Gastroesophageal sphincter (tissue), 4 donors: ENCODE measurements at regions not wholly inside any gene's neighbourhood (a gene's known extent, or its start where the extent isn't known, plus 50 kb on each side); places are given as distances from the start of the nearest gene placed in this dataset.

Experiments
- ATAC-seq: fragments of 150-250 bp; one replicate; pipeline ENCODE4 v1.9.1; 2016; ENCODE audit warnings: mild to moderate bottlenecking, moderate library complexity
- H3K27ac ChIP-seq, 4 donors: fragments of 200-600 bp; sonication (generic) in 3 of 4; 1 replicate in 3 of 4; 2 replicates in 1 of 4; pipeline ENCODE4 v1.5.1; 2016 to 2019
- H3K27me3 ChIP-seq: fragments of 200-600 bp; sonication (generic); one replicate; pipeline ENCODE4 v1.5.1; 2019
- H3K36me3 ChIP-seq, 2 donors: fragments of 200-600 bp; sonication (generic); one replicate each; pipeline ENCODE4 v1.5.1; 2019; ENCODE audit warnings: control low read depth in 1 of 2
- H3K4me1 ChIP-seq, 3 donors: fragments of 200-600 bp; sonication (generic); 1 replicate in 2 of 3; 2 replicates in 1 of 3; pipeline ENCODE4 v1.5.1; 2016 to 2019; ENCODE audit warnings: control low read depth in 2 of 3
- H3K4me3 ChIP-seq, 2 donors: fragments of 200-600 bp; sonication (generic); one replicate each; pipeline ENCODE4 v1.5.1; 2019; ENCODE audit warnings: mild to moderate bottlenecking in 1 of 2, moderate library complexity in 1 of 2
- H3K9me3 ChIP-seq, 3 donors: fragments of 200-600 bp; sonication (generic); one replicate each; pipeline ENCODE4 v1.5.1; 2017 to 2019; ENCODE audit warnings: control low read depth in 2 of 3
- EP300 ChIP-seq: sonication (generic); formaldehyde crosslinking; IDR thresholded peaks from one replicate; pipeline ENCODE4 v1.6.1; 2017; ENCODE audit warnings: antibody characterized with exemption, mild to moderate bottlenecking
- POLR2A ChIP-seq, 2 donors: fragments of 450-650 bp; IDR thresholded peaks; one replicate each; pipeline ENCODE4 v1.6.1; 2017; ENCODE audit warnings: antibody characterized with exemption in 2 of 2, mild to moderate bottlenecking in 2 of 2, moderate library complexity in 1 of 2
- POLR2AphosphoS5 ChIP-seq: sonication (generic); formaldehyde crosslinking; IDR thresholded peaks from one replicate; pipeline ENCODE4 v1.6.1; 2017; ENCODE audit warnings: antibody characterized with exemption
- WGBS, 2 donors: methylation state at CpG; one replicate each; pipeline ENCODE4 v1.1.5; 2018; ENCODE audit warnings: low coverage in 1 of 2; 5-methylcytosine and 5-hydroxymethylcytosine counted together
- TF ChIP-seq, protein P1 (sequence below), 4 experiments: fragments of 200-600 bp in 2 of 4; fragments of 450-650 bp in 2 of 4; sonication (generic) in 1 of 4; IDR thresholded peaks; one replicate each; pipeline ENCODE4 v1.5.1; 2017 to 2019; ENCODE audit warnings: antibody characterized with exemption in 4 of 4, mild to moderate bottlenecking in 2 of 4, moderate library complexity in 2 of 4

DNA sequence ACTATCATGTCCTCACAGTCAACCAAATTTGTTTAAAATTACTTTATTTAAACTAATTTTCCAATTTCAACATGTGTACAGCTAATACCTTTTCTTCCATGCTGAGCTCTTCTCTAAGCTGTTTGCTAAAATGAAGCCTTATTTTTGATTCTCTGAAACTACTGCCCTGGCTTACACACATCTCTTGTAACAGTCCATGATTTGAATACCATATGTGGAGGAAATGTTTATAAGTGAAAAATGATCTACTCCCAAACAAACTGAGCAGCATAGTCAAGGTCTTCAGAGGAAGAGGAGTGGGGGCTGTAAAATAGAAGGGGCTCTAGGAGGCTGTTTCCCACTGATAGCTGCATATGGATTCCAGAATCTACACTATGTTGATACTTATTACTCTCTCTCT, 188.7 kb downstream of the ANKRD50 start:
- no peak overlapping the region for H3K4me3 ChIP-seq
- H3K36me3 ChIP-seq = no peaks in the 10 kb centered on the region
- H3K4me1 ChIP-seq = no peaks in the 10 kb centered on the region
- H3K27ac ChIP-seq = no peak overlapping the region
- no peak for ATAC-seq
- no peaks in the 10 kb centered on the region for H3K9me3 ChIP-seq
- TF ChIP-seq, protein P1, sequence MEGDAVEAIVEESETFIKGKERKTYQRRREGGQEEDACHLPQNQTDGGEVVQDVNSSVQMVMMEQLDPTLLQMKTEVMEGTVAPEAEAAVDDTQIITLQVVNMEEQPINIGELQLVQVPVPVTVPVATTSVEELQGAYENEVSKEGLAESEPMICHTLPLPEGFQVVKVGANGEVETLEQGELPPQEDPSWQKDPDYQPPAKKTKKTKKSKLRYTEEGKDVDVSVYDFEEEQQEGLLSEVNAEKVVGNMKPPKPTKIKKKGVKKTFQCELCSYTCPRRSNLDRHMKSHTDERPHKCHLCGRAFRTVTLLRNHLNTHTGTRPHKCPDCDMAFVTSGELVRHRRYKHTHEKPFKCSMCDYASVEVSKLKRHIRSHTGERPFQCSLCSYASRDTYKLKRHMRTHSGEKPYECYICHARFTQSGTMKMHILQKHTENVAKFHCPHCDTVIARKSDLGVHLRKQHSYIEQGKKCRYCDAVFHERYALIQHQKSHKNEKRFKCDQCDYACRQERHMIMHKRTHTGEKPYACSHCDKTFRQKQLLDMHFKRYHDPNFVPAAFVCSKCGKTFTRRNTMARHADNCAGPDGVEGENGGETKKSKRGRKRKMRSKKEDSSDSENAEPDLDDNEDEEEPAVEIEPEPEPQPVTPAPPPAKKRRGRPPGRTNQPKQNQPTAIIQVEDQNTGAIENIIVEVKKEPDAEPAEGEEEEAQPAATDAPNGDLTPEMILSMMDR (IDR thresholded peaks at IDR 0.05) = no peak
- TF ChIP-seq POLR2A (IDR thresholded peaks at IDR 0.05) (no peak), POLR2AphosphoS5 (no peak), EP300 (no peak)
- no peaks in the 10 kb centered on the region for H3K27me3 ChIP-seq

DNA sequence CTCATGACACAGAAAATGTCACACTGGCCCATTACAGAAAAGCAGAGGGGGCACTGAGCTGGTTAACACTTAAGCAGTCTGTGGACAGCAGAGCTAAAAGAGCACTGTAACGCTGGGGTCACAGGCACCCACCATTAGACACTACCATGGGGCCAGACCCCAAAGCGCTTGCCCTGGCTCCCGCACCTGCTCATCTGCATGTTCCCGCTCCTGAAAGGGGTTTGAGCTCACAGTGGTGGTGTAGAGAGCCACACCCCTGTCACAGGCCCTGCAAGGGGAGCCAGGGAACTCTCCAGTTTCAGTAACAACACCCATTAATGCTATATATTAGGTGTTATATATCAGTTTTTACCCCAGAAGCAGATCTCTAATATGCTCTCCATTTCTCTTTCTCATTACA, 187.0 kb downstream of the ANKRD50 start:
- ATAC-seq = no peak
- Histone ChIP-seq H3K9me3 (no peaks in the 10 kb centered on the region), H3K27ac (no peak overlapping the region), H3K27me3 (no peaks in the 10 kb centered on the region), H3K4me3 (no peak overlapping the region), H3K4me1 (no peaks in the 10 kb centered on the region), H3K36me3 (no peaks in the 10 kb centered on the region)
- TF ChIP-seq EP300 (no peak), POLR2AphosphoS5 (no peak), POLR2A (IDR thresholded peaks at IDR 0.05) (no peak)
- TF ChIP-seq, protein P1 (IDR thresholded peaks at IDR 0.05) = no peak
- 91 to 100% methylated on average over 3 to 4 of the region's 4 CpGs for WGBS, 2 donors

DNA sequence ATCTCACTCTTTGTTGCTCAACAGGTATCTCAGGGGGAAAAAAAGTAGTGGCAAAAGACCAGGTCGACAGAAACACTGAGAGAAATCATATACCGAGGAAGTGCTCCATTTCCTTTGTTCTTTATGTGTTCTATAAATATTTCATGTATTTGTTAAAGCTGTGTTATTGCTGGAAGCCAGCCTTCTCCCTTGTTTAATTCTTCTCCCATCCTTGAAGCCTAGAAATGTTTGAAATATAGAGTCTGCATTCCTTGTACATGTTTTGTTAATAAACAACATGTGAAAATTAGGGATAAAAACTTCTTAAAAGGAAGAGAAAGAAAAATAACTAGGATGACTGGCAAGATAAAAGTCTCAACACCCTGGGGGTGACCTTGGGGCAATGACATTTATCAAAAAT, 186.2 kb downstream of the ANKRD50 start:
- Histone ChIP-seq H3K27ac (no peak overlapping the region), H3K4me3 (no peak overlapping the region), H3K36me3 (no peaks in the 10 kb centered on the region), H3K9me3 (no peaks in the 10 kb centered on the region), H3K27me3 (no peaks in the 10 kb centered on the region), H3K4me1 (no peaks in the 10 kb centered on the region)
- 0 to 9% methylated on average over 2 of the region's 2 CpGs for WGBS, 2 donors
- TF ChIP-seq POLR2AphosphoS5 (no peak), EP300 (no peak), POLR2A (IDR thresholded peaks at IDR 0.05) (no peak)
- TF ChIP-seq, protein P1 (IDR thresholded peaks at IDR 0.05) = no peak
- ATAC-seq = no peak

DNA sequence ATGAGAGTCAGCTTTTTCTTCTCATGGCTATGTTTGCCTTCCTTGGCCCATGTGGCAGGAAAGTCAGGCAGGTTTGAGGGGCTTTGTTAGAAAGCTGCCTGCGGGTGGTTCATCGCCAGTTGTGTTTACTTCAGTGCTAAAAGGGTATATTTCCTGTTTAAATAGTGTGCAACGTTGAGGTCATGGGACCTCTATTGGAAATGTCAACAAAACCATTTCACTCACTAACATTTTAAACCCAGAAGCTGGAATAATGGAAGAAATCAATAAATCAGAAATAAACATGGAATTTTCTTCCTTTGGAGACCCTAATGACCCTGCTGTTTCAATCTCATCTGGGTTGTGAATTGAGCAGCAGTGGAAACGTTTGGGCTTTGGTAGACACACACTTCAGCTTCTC, 185.8 kb downstream of the ANKRD50 start:
- no peaks in the 10 kb centered on the region for H3K9me3 ChIP-seq

DNA sequence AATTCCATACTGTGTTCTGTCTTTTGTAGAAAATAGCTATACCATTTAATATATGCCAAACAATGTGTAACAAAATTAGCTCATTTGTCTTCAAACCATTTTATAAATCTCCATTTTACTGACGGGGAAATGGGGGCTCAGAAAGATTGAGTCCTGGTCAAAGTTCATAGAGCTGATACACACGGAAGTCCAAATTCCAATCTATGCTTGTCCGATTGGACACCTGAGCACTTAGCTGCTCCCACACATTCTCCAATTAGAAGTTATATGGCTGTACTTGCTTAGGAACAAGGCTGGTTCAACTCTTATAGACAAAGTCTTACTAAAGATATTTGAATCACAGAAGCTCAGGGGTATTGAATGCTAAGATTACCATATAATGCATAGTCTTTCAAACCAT, 185.2 kb downstream of the ANKRD50 start:
- no peaks in the 10 kb centered on the region for H3K4me1 ChIP-seq
- 97 to 100% methylated on average over 2 to 3 of the region's 3 CpGs for WGBS, 2 donors
- no peak overlapping the region for H3K4me3 ChIP-seq
- no peak for ATAC-seq
- H3K9me3 ChIP-seq = no peaks in the 10 kb centered on the region
- H3K27ac ChIP-seq = no peak overlapping the region
- no peaks in the 10 kb centered on the region for H3K27me3 ChIP-seq
- TF ChIP-seq POLR2A (IDR thresholded peaks at IDR 0.05) (no peak), POLR2AphosphoS5 (no peak), EP300 (no peak)
- TF ChIP-seq, protein P1 (IDR thresholded peaks at IDR 0.05) = no peak
- no peaks in the 10 kb centered on the region for H3K36me3 ChIP-seq

More for the DNA sequence above, 185.8 kb downstream of the ANKRD50 start:
- no peaks in the 10 kb centered on the region for H3K4me1 ChIP-seq
- no peak overlapping the region for H3K4me3 ChIP-seq
- no peaks in the 10 kb centered on the region for H3K27me3 ChIP-seq
- no peak for TF ChIP-seq POLR2AphosphoS5
- ATAC-seq = no peak
- whole genome bisulfite sequencing, 2 donors = 40 to 64% methylated on average over 2 to 4 of the region's 4 CpGs
- H3K27ac ChIP-seq = no peak overlapping the region
- no peaks in the 10 kb centered on the region for H3K36me3 ChIP-seq

DNA sequence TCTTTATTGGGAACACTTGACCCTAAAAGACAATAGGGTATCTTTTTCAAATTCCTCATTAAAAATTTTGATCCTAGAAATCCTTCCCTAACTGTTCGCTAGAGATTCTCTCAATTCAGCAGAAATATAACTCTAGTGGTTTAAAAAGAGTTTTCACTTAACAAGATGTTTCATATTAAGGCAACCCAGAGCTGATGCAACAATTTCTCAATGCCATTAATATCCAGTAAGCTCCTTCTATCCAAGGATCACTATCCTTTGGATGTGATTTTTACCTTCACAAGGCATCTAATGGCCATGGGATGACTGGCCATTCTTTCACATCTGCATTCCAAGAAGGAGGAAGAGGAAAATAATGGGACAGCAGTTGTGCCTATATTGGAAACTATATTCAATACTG, 183.4 kb downstream of the ANKRD50 start:
- Histone ChIP-seq H3K27me3 (no peaks in the 10 kb centered on the region), H3K27ac (no peak overlapping the region), H3K4me3 (no peak overlapping the region), H3K36me3 (no peaks in the 10 kb centered on the region), H3K4me1 (no peaks in the 10 kb centered on the region), H3K9me3 (no peaks in the 10 kb centered on the region)
- WGBS, 2 donors = 79 to 80% methylated on average over 1 of the region's 1 CpG
- no peak for TF ChIP-seq EP300
- TF ChIP-seq POLR2A (IDR thresholded peaks at IDR 0.05) = no peak
- no peak for TF ChIP-seq POLR2AphosphoS5
- TF ChIP-seq, protein P1 (IDR thresholded peaks at IDR 0.05) = no peak
- no peak for ATAC-seq
